ENCODE measurements at regions not wholly inside any gene's neighbourhood (a gene's known extent, or its start where the extent isn't known, plus 50 kb on each side); places are given as distances from the start of the nearest gene placed in this dataset.

- TF ChIP-seq, protein P1, sequence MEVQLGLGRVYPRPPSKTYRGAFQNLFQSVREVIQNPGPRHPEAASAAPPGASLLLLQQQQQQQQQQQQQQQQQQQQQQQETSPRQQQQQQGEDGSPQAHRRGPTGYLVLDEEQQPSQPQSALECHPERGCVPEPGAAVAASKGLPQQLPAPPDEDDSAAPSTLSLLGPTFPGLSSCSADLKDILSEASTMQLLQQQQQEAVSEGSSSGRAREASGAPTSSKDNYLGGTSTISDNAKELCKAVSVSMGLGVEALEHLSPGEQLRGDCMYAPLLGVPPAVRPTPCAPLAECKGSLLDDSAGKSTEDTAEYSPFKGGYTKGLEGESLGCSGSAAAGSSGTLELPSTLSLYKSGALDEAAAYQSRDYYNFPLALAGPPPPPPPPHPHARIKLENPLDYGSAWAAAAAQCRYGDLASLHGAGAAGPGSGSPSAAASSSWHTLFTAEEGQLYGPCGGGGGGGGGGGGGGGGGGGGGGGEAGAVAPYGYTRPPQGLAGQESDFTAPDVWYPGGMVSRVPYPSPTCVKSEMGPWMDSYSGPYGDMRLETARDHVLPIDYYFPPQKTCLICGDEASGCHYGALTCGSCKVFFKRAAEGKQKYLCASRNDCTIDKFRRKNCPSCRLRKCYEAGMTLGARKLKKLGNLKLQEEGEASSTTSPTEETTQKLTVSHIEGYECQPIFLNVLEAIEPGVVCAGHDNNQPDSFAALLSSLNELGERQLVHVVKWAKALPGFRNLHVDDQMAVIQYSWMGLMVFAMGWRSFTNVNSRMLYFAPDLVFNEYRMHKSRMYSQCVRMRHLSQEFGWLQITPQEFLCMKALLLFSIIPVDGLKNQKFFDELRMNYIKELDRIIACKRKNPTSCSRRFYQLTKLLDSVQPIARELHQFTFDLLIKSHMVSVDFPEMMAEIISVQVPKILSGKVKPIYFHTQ (CRISPR knock-in tag; IDR thresholded peaks at IDR 0.05): no peak
These were observed 213.3 kb upstream of the TUSC1 start (continued) for GRCh38 chr9:25891527-25891926.

- peaks cover 31% of the 10 kb centered on the region for H3K9me3 Mint-ChIP-seq
- peaks cover 24% of the 10 kb centered on the region for H3K36me3 Mint-ChIP-seq
- ATAC-seq (no peak), DNase-seq (ENCODE audit: low spot score) (no peak)
- no peak overlapping the region for H3K27ac Mint-ChIP-seq
- no peak overlapping the region for H3K4me3 Mint-ChIP-seq
- POLR2A ChIA-PET: no interaction called here
- TF ChIP-seq NFYB (CRISPR knock-in tag; conservative IDR thresholded peaks at IDR 0.05; ENCODE audit: low read depth): no peak
- no peak for TF ChIP-seq USF1 (CRISPR knock-in tag; IDR thresholded peaks at IDR 0.05)
- no peak for TF ChIP-seq ZNF425 (CRISPR knock-in tag; conservative IDR thresholded peaks at IDR 0.05)
- no peak for TF ChIP-seq ERG (CRISPR knock-in tag; IDR thresholded peaks at IDR 0.05)
- no peak for TF ChIP-seq ZNF416 (CRISPR knock-in tag; IDR thresholded peaks at IDR 0.05)
- TF ChIP-seq ZNF138 (CRISPR knock-in tag; conservative IDR thresholded peaks at IDR 0.05): no peak
- TF ChIP-seq E2F4 (CRISPR knock-in tag; IDR thresholded peaks at IDR 0.05; ENCODE audit: borderline replicate concordance, low read depth): no peak
- no peak for TF ChIP-seq ZBTB43 (CRISPR knock-in tag; IDR thresholded peaks at IDR 0.05)
- TF ChIP-seq EMX1 (CRISPR knock-in tag; IDR thresholded peaks at IDR 0.05): no peak
- TF ChIP-seq FOXK1 (CRISPR knock-in tag; IDR thresholded peaks at IDR 0.05): no peak
- TF ChIP-seq, protein P2, sequence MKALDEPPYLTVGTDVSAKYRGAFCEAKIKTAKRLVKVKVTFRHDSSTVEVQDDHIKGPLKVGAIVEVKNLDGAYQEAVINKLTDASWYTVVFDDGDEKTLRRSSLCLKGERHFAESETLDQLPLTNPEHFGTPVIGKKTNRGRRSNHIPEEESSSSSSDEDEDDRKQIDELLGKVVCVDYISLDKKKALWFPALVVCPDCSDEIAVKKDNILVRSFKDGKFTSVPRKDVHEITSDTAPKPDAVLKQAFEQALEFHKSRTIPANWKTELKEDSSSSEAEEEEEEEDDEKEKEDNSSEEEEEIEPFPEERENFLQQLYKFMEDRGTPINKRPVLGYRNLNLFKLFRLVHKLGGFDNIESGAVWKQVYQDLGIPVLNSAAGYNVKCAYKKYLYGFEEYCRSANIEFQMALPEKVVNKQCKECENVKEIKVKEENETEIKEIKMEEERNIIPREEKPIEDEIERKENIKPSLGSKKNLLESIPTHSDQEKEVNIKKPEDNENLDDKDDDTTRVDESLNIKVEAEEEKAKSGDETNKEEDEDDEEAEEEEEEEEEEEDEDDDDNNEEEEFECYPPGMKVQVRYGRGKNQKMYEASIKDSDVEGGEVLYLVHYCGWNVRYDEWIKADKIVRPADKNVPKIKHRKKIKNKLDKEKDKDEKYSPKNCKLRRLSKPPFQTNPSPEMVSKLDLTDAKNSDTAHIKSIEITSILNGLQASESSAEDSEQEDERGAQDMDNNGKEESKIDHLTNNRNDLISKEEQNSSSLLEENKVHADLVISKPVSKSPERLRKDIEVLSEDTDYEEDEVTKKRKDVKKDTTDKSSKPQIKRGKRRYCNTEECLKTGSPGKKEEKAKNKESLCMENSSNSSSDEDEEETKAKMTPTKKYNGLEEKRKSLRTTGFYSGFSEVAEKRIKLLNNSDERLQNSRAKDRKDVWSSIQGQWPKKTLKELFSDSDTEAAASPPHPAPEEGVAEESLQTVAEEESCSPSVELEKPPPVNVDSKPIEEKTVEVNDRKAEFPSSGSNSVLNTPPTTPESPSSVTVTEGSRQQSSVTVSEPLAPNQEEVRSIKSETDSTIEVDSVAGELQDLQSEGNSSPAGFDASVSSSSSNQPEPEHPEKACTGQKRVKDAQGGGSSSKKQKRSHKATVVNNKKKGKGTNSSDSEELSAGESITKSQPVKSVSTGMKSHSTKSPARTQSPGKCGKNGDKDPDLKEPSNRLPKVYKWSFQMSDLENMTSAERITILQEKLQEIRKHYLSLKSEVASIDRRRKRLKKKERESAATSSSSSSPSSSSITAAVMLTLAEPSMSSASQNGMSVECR (CRISPR knock-in tag; IDR thresholded peaks at IDR 0.05; ENCODE audit: borderline replicate concordance): no peak
- TF ChIP-seq CTCF (IDR thresholded peaks at IDR 0.05): no peak
- no peak for TF ChIP-seq TCF7 (CRISPR knock-in tag; IDR thresholded peaks at IDR 0.05; ENCODE audit: low read depth)
- TF ChIP-seq GTF2I (CRISPR knock-in tag; conservative IDR thresholded peaks at IDR 0.05): no peak
- TF ChIP-seq ZNF423 (CRISPR knock-in tag; IDR thresholded peaks at IDR 0.05): no peak
- TF ChIP-seq, protein P3, sequence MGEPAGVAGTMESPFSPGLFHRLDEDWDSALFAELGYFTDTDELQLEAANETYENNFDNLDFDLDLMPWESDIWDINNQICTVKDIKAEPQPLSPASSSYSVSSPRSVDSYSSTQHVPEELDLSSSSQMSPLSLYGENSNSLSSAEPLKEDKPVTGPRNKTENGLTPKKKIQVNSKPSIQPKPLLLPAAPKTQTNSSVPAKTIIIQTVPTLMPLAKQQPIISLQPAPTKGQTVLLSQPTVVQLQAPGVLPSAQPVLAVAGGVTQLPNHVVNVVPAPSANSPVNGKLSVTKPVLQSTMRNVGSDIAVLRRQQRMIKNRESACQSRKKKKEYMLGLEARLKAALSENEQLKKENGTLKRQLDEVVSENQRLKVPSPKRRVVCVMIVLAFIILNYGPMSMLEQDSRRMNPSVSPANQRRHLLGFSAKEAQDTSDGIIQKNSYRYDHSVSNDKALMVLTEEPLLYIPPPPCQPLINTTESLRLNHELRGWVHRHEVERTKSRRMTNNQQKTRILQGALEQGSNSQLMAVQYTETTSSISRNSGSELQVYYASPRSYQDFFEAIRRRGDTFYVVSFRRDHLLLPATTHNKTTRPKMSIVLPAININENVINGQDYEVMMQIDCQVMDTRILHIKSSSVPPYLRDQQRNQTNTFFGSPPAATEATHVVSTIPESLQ (CRISPR knock-in tag; IDR thresholded peaks at IDR 0.05): no peak
- no peak for TF ChIP-seq ZNF263 (CRISPR knock-in tag; IDR thresholded peaks at IDR 0.05; ENCODE audit: low read depth)
- H3K4me1 Mint-ChIP-seq: no peaks in the 10 kb centered on the region
- CTCF ChIA-PET: no interaction called here
- no peaks in the 10 kb centered on the region for H3K27me3 Mint-ChIP-seq (ENCODE audit: low read depth)
These were observed 211.4 kb upstream of the TUSC1 start for GRCh38 chr9:25889661-25890060.
